ENCODE measurements at regions not wholly inside any gene's neighbourhood (a gene's known extent, or its start where the extent isn't known, plus 50 kb on each side); places are given as distances from the start of the nearest gene placed in this dataset.

DNA sequence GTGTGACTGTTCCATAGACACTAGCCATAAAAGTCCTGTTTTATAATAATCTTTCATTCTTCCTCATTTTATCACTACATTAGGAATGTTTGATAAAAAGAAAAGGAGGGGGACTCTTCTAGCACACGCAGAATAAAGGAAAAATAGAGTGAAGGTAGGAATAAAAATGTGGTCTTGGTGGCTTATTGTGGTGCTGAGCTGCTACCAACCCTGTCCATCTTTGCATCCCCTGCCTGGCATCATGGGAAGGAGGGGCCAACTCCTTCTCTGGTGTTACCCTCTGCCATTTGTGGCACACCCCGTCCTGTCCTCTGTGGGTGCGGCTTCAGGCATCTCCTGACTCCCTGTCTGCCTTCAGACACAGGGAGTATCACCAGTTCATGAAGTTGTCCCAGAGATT is 104.9 kb upstream of the ZNF536 start:
- H3K4me2 ChIP-seq = no peak overlapping the region
- no peak overlapping the region for H2AFZ ChIP-seq (ENCODE audit: low read depth)
- no peaks in the 10 kb centered on the region for H3F3A ChIP-seq (replicated peaks; ENCODE audit: insufficient read depth)
- H3K79me2 ChIP-seq (ENCODE audit: insufficient read depth) = no peaks in the 10 kb centered on the region
- H3K9me3 ChIP-seq = no peaks in the 10 kb centered on the region
- H3K4me1 ChIP-seq (ENCODE audit: control insufficient read depth in 1 of 2, insufficient read depth in 2 of 2, low read depth in 1 of 2, low read length in 1 of 2) = peaks cover 0 to 16% of the 10 kb centered on the region in 2 experiments; a peak in 1 of 4 replicates
- TF ChIP-seq FOSL2 (IDR thresholded peaks at IDR 0.05; ENCODE audit: borderline replicate concordance, low read depth) = no peak
- no peak for TF ChIP-seq NFIC (IDR thresholded peaks at IDR 0.05; ENCODE audit: borderline replicate concordance)
- TF ChIP-seq, protein P1, sequence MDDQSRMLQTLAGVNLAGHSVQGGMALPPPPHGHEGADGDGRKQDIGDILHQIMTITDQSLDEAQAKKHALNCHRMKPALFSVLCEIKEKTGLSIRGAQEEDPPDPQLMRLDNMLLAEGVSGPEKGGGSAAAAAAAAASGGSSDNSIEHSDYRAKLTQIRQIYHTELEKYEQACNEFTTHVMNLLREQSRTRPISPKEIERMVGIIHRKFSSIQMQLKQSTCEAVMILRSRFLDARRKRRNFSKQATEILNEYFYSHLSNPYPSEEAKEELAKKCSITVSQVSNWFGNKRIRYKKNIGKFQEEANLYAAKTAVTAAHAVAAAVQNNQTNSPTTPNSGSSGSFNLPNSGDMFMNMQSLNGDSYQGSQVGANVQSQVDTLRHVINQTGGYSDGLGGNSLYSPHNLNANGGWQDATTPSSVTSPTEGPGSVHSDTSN (IDR thresholded peaks at IDR 0.05) = no peak
- TF ChIP-seq TCF12 (IDR thresholded peaks at IDR 0.05) = no peak
- TF ChIP-seq, protein P2, sequence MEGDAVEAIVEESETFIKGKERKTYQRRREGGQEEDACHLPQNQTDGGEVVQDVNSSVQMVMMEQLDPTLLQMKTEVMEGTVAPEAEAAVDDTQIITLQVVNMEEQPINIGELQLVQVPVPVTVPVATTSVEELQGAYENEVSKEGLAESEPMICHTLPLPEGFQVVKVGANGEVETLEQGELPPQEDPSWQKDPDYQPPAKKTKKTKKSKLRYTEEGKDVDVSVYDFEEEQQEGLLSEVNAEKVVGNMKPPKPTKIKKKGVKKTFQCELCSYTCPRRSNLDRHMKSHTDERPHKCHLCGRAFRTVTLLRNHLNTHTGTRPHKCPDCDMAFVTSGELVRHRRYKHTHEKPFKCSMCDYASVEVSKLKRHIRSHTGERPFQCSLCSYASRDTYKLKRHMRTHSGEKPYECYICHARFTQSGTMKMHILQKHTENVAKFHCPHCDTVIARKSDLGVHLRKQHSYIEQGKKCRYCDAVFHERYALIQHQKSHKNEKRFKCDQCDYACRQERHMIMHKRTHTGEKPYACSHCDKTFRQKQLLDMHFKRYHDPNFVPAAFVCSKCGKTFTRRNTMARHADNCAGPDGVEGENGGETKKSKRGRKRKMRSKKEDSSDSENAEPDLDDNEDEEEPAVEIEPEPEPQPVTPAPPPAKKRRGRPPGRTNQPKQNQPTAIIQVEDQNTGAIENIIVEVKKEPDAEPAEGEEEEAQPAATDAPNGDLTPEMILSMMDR (IDR thresholded peaks at IDR 0.05) = no peak
- TF ChIP-seq RFX5 (IDR thresholded peaks at IDR 0.05; ENCODE audit: low read length) = no peak
- TF ChIP-seq, protein P3, sequence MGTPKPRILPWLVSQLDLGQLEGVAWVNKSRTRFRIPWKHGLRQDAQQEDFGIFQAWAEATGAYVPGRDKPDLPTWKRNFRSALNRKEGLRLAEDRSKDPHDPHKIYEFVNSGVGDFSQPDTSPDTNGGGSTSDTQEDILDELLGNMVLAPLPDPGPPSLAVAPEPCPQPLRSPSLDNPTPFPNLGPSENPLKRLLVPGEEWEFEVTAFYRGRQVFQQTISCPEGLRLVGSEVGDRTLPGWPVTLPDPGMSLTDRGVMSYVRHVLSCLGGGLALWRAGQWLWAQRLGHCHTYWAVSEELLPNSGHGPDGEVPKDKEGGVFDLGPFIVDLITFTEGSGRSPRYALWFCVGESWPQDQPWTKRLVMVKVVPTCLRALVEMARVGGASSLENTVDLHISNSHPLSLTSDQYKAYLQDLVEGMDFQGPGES (IDR thresholded peaks at IDR 0.05; ENCODE audit: low read depth, low read length) = no peak
- no peak for TF ChIP-seq CHD2 (IDR thresholded peaks at IDR 0.05; ENCODE audit: low read length, partially characterized antibody)
- 21% methylated on average over 3 of the region's 3 CpGs for WGBS (ENCODE audit: low lambda C conversion rate)
- H3K27ac ChIP-seq (ENCODE audit: low read depth in 2 of 2, low read length in 1 of 2) = no peak overlapping the region
- POLR2A ChIA-PET = no interaction called here
- CTCF ChIA-PET = no interaction called here
- H3K9ac ChIP-seq = no peak overlapping the region
- no peak overlapping the region for H3K4me3 ChIP-seq (ENCODE audit: low read depth in 2 of 2, low read length in 1 of 2)
- no peak for DNase-seq
- no peaks in the 10 kb centered on the region for H3K27me3 ChIP-seq (ENCODE audit: insufficient read depth)
- no peaks in the 10 kb centered on the region for H4K20me1 ChIP-seq (ENCODE audit: insufficient read depth)
- H3K9me2 ChIP-seq = no peaks in the 10 kb centered on the region
- H3K36me3 ChIP-seq (replicated peaks in 1 of 2; ENCODE audit: control insufficient read depth in 1 of 2, insufficient read depth in 2 of 2, low read length in 1 of 2) = no peaks in the 10 kb centered on the region

DNA sequence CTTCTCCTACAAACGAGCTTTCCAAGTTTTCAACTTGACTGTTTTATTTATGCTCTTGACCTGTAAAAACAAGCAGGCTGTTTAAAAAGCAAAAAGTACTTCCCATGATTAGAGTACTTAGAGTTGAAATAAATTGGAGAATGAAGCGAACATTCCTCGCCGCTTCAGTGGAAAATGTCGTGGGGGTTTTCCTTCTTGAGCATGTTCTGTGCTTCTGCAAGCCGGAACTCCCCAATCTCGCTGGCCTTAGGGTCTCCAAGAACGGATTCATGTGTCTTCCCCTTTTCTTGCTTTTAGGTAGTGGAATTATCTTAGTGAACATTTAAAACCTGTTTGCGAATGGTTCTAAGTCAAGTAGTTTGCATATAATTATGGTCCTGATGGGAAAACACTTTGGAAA is 103.6 kb upstream of the ZNF536 start:
- no peak overlapping the region for H3K4me3 ChIP-seq (ENCODE audit: low read depth in 2 of 2, low read length in 1 of 2)
- POLR2A ChIA-PET = no interaction called here
- no peak overlapping the region for H3K4me2 ChIP-seq
- no peak overlapping the region for H3K9ac ChIP-seq
- H3F3A ChIP-seq (replicated peaks; ENCODE audit: insufficient read depth) = no peaks in the 10 kb centered on the region
- H3K9me3 ChIP-seq = 0 out of 2 replicates have a peak, but pooled peaks cover 7% of the 10 kb centered on the region
- no peak overlapping the region for H2AFZ ChIP-seq (ENCODE audit: low read depth)
- CTCF ChIA-PET = no interaction called here
- DNase-seq = no peak
- no peaks in the 10 kb centered on the region for H3K27me3 ChIP-seq (ENCODE audit: insufficient read depth)
- 50% methylated on average over 9 of the region's 9 CpGs for WGBS (ENCODE audit: low lambda C conversion rate)
- peaks cover 0 to 8% of the 10 kb centered on the region in 2 experiments; a peak in 1 of 4 replicates for H3K4me1 ChIP-seq (ENCODE audit: control insufficient read depth in 1 of 2, insufficient read depth in 2 of 2, low read depth in 1 of 2, low read length in 1 of 2)
- H3K79me2 ChIP-seq (ENCODE audit: insufficient read depth) = no peaks in the 10 kb centered on the region
- H3K27ac ChIP-seq (ENCODE audit: low read depth in 2 of 2, low read length in 1 of 2) = no peak overlapping the region
- H4K20me1 ChIP-seq (ENCODE audit: insufficient read depth) = no peaks in the 10 kb centered on the region
- no peaks in the 10 kb centered on the region for H3K36me3 ChIP-seq (replicated peaks in 1 of 2; ENCODE audit: control insufficient read depth in 1 of 2, insufficient read depth in 2 of 2, low read length in 1 of 2)
- no peaks in the 10 kb centered on the region for H3K9me2 ChIP-seq
- TF ChIP-seq GATA2 (CRISPR knock-in tag; IDR thresholded peaks at IDR 0.05) = no peak
- no peak for TF ChIP-seq JUND (IDR thresholded peaks at IDR 0.05)
- TF ChIP-seq, protein P4, sequence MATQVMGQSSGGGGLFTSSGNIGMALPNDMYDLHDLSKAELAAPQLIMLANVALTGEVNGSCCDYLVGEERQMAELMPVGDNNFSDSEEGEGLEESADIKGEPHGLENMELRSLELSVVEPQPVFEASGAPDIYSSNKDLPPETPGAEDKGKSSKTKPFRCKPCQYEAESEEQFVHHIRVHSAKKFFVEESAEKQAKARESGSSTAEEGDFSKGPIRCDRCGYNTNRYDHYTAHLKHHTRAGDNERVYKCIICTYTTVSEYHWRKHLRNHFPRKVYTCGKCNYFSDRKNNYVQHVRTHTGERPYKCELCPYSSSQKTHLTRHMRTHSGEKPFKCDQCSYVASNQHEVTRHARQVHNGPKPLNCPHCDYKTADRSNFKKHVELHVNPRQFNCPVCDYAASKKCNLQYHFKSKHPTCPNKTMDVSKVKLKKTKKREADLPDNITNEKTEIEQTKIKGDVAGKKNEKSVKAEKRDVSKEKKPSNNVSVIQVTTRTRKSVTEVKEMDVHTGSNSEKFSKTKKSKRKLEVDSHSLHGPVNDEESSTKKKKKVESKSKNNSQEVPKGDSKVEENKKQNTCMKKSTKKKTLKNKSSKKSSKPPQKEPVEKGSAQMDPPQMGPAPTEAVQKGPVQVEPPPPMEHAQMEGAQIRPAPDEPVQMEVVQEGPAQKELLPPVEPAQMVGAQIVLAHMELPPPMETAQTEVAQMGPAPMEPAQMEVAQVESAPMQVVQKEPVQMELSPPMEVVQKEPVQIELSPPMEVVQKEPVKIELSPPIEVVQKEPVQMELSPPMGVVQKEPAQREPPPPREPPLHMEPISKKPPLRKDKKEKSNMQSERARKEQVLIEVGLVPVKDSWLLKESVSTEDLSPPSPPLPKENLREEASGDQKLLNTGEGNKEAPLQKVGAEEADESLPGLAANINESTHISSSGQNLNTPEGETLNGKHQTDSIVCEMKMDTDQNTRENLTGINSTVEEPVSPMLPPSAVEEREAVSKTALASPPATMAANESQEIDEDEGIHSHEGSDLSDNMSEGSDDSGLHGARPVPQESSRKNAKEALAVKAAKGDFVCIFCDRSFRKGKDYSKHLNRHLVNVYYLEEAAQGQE (IDR thresholded peaks at IDR 0.05; ENCODE audit: low read depth, low read length) = no peak
- no peak for TF ChIP-seq FOXM1 (IDR thresholded peaks at IDR 0.05; ENCODE audit: low read depth)
- TF ChIP-seq, protein P1 (IDR thresholded peaks at IDR 0.05) = no peak
- TF ChIP-seq GABPA (IDR thresholded peaks at IDR 0.05; ENCODE audit: low read depth) = no peak
- TF ChIP-seq SIN3A (IDR thresholded peaks at IDR 0.05; ENCODE audit: borderline replicate concordance, low read depth, low read length) = no peak
- no peak for TF ChIP-seq RCOR1 (IDR thresholded peaks at IDR 0.05; ENCODE audit: low read length)
- TF ChIP-seq, protein P5, sequence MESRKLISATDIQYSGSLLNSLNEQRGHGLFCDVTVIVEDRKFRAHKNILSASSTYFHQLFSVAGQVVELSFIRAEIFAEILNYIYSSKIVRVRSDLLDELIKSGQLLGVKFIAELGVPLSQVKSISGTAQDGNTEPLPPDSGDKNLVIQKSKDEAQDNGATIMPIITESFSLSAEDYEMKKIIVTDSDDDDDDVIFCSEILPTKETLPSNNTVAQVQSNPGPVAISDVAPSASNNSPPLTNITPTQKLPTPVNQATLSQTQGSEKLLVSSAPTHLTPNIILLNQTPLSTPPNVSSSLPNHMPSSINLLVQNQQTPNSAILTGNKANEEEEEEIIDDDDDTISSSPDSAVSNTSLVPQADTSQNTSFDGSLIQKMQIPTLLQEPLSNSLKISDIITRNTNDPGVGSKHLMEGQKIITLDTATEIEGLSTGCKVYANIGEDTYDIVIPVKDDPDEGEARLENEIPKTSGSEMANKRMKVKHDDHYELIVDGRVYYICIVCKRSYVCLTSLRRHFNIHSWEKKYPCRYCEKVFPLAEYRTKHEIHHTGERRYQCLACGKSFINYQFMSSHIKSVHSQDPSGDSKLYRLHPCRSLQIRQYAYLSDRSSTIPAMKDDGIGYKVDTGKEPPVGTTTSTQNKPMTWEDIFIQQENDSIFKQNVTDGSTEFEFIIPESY (IDR thresholded peaks at IDR 0.05; ENCODE audit: borderline replicate concordance, low read depth) = no peak
- TF ChIP-seq FOSL2 (IDR thresholded peaks at IDR 0.05; ENCODE audit: borderline replicate concordance, low read depth) = no peak
- no peak for TF ChIP-seq MEF2A (IDR thresholded peaks at IDR 0.05; ENCODE audit: borderline replicate concordance, low read depth)
- no peak for TF ChIP-seq TAF1 (IDR thresholded peaks at IDR 0.05; ENCODE audit: borderline replicate concordance, low read depth, low read length)

Measured in SK-N-SH (cell line).